WERI-Rb-1 (cell line): ENCODE measurements at regions not wholly inside any gene's neighbourhood (a gene's known extent, or its start where the extent isn't known, plus 50 kb on each side); places are given as distances from the start of the nearest gene placed in this dataset.

Source experiments
- DNase-seq: peaks from one replicate; pipeline ENCODE4 v3.0.0-alpha.2; 2020
- H3K27ac ChIP-seq: fragments of 250-450 bp; sonication (Bioruptor Pico); 2 replicates; pipeline ENCODE4 v1.5.1; 2020; ENCODE audit warnings: mild to moderate bottlenecking, moderate library complexity
- H3K27me3 ChIP-seq: fragments of 250-450 bp; sonication (Bioruptor Pico); 2 replicates; pipeline ENCODE4 v1.5.1; 2021; ENCODE audit warnings: mild to moderate bottlenecking, low read depth, moderate library complexity; ENCODE audit not compliant: insufficient read depth, severe bottlenecking
- H3K36me3 ChIP-seq: fragments of 250-450 bp; sonication (Bioruptor Pico); 2 replicates; pipeline ENCODE4 v1.5.1; 2020; ENCODE audit warnings: mild to moderate bottlenecking, moderate library complexity
- H3K4me3 ChIP-seq: 2 replicates; pipeline ENCODE4 v1.5.1; 2011; ENCODE audit warnings: low read depth, mild to moderate bottlenecking, control low read depth, low read length
- H3K9me3 ChIP-seq: fragments of 250-450 bp; sonication (Bioruptor Pico); 2 replicates; pipeline ENCODE4 v1.5.1; 2021; ENCODE audit warnings: mild to moderate bottlenecking, moderate library complexity; ENCODE audit not compliant: severe bottlenecking
- TF ChIP-seq, protein P1 (sequence below): IDR thresholded peaks from 2 replicates; pipeline ENCODE4 v1.5.1; 2011; ENCODE audit warnings: low read depth, mild to moderate bottlenecking, control low read depth, inconsistent platforms, low read length

DNA sequence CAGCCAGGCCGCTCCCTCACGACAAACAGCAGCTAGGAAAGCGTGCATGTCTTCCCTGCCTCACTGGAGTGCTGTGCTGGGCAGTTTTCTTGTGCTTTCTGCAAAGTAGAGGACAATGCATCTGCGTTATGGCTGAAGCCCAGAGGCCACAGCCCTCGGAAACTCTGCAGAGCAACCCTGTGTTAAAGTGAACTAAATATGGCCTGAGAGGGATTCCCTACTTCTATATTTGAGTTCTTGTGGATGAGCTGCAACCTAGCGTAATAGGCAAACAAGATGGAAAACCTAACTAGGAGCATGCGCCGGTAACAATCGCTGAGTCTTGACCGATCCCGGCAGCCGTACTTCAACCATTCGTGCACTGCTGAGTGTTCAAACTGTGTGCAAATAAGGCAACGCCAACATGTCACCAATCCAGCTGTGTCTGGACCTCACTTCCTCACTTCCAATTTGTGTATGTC, 471.9 kb upstream of the HS6ST1 start:
- Histone ChIP-seq H3K27ac (no peak overlapping the region), H3K4me3 (no peak overlapping the region), H3K36me3 (no peaks in the 10 kb centered on the region), H3K9me3 (no peaks in the 10 kb centered on the region), H3K27me3 (no peaks in the 10 kb centered on the region)
- TF ChIP-seq, protein P1, sequence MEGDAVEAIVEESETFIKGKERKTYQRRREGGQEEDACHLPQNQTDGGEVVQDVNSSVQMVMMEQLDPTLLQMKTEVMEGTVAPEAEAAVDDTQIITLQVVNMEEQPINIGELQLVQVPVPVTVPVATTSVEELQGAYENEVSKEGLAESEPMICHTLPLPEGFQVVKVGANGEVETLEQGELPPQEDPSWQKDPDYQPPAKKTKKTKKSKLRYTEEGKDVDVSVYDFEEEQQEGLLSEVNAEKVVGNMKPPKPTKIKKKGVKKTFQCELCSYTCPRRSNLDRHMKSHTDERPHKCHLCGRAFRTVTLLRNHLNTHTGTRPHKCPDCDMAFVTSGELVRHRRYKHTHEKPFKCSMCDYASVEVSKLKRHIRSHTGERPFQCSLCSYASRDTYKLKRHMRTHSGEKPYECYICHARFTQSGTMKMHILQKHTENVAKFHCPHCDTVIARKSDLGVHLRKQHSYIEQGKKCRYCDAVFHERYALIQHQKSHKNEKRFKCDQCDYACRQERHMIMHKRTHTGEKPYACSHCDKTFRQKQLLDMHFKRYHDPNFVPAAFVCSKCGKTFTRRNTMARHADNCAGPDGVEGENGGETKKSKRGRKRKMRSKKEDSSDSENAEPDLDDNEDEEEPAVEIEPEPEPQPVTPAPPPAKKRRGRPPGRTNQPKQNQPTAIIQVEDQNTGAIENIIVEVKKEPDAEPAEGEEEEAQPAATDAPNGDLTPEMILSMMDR, result no peak
- DNase-seq, result no peak

DNA sequence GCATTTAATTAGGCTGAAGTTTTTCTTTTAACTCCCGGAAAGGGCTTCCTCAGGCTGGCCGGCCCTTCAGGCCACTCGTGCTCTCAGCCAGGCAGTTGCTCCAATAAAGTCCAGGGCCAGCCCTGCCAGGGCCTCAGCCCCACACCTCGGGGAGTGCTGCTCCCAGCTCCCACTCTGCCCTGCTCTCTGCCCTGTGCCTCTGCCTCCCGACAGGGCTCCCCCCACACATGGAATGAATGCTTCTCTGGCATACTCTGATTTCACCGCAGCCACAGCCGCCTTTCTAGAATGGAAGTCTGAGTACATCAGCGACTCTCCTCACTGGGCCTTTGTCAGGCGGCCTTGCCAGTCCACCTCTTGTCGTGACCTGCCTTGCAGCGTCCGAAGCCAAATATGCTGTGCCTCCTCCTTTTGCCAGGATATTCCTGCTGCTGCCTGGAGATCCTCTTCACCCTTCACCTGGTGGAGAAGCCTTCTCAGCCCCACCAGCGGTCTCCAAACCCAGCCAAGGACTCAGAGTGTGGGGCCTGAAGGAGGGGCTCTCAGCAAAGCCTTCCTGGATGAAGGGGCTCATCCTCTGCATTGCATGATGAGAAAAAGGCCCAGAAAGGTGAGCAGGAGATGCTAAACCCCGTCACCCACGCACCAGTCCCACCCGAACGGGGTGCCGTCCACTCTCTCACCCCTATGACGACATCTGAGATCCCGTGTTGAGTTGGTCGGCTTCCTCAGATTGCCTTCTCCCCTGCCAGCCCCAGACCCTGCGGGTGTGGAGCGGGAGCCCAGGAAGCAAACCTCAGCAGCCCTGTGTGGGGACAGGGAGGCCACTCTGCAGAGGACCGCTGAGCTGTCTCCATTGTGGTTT, 472.7 kb upstream of the HS6ST1 start:
- no peaks in the 10 kb centered on the region for H3K9me3 ChIP-seq
- no peak for DNase-seq
- no peak overlapping the region for H3K4me3 ChIP-seq
- H3K27ac ChIP-seq, result no peak overlapping the region
- no peaks in the 10 kb centered on the region for H3K36me3 ChIP-seq
- TF ChIP-seq, protein P1, result no peak
- no peaks in the 10 kb centered on the region for H3K27me3 ChIP-seq

DNA sequence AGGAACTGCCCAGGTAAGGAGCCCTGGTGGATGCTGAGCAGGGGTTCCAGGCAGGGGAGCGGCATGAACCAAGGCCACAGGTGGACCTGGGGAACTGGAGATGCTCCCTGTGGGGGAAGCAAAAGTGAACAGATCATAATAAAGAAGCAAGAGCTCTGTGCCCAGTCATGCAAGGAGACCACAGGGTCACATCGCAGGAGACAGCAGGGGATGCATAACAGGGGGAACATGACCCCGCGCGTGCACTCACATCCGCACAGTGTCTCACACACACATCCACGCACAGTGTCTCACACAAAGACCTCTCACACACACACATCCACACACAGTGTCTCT, 473.3 kb upstream of the HS6ST1 start:
- no peak for DNase-seq
- Histone ChIP-seq H3K36me3 (no peaks in the 10 kb centered on the region), H3K27me3 (no peaks in the 10 kb centered on the region), H3K4me3 (no peak overlapping the region), H3K27ac (no peak overlapping the region), H3K9me3 (no peaks in the 10 kb centered on the region)
- TF ChIP-seq, protein P1, result no peak

DNA sequence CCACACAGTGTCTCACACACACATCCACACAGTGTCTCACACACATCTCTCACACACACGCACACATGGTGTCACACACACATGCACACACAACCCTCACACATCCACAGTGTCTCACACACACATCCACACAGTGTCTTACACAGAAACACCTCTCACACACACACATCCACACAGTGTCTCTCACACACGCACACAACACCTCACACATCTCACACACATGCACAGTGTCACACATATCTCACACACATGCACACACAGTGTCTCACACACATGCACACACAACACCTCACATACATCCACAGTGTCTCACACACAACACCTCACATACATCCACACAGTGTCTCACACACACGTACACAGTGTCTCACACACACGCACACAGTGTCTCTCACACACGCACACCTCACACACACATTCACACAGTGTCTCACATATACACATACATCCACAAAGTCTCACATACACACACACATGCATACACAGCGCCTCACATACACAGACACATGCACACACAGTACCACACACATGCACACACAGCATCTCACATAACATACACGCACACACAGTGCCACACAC, 473.9 kb upstream of the HS6ST1 start:
- no peak for DNase-seq
- no peaks in the 10 kb centered on the region for H3K9me3 ChIP-seq
- H3K27ac ChIP-seq, result no peak overlapping the region
- no peak overlapping the region for H3K4me3 ChIP-seq
- no peaks in the 10 kb centered on the region for H3K36me3 ChIP-seq
- TF ChIP-seq, protein P1, result no peak
- H3K27me3 ChIP-seq, result no peaks in the 10 kb centered on the region

DNA sequence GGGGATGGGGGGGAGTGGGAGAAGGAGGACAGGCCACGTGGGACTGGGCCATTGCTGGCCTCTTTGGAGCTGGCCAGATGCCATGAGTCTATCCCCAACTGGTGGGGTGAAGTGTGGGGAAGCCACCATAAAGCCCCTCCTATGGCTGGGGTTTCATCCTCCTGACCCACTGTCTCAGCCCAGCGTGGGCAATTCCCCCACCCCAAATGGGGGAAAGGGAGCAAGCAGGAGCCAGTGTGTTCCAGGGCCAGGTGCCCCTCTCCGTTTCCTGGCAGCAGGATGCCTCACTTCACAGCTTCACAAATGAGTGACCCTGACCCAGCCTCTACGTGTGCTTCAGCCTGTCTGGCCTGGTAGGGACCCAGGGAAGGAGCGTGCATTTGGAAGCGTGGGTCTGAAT, 474.7 kb upstream of the HS6ST1 start:
- Histone ChIP-seq H3K27ac (no peak overlapping the region), H3K36me3 (no peaks in the 10 kb centered on the region), H3K4me3 (no peak overlapping the region), H3K27me3 (no peaks in the 10 kb centered on the region), H3K9me3 (no peaks in the 10 kb centered on the region)
- TF ChIP-seq, protein P1, result no peak
- no peak for DNase-seq

DNA sequence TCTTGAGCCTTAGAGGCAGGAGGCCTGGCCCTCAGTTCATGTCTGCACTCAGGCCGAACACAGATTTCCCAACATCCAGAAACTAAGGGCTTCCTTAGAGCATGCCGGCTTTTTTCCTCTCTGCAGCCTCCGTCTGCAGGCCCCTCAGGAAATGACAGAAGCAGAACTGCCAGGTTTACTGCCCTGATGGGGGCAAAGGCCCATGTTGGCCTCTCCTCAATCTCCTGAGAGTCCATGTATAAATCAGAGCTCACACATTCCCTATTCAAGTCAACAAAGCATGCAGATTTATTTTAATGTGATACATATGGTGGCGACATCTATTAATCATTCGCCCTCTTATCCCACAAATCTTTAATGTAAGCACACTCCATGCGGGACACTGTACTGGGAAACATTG, 475.6 kb upstream of the HS6ST1 start:
- TF ChIP-seq, protein P1, result no peak
- Histone ChIP-seq H3K4me3 (no peak overlapping the region), H3K27ac (no peak overlapping the region), H3K36me3 (no peaks in the 10 kb centered on the region), H3K9me3 (no peaks in the 10 kb centered on the region), H3K27me3 (no peaks in the 10 kb centered on the region)
- no peak for DNase-seq
